Hepatocyte (in vitro differentiated cells): ENCODE measurements at regions not wholly inside any gene's neighbourhood (a gene's known extent, or its start where the extent isn't known, plus 50 kb on each side); places are given as distances from the start of the nearest gene placed in this dataset.

ENCODE experiments used
- DNase-seq: peaks from one replicate; pipeline ENCODE4 v3.0.0-alpha.2; 2016; ENCODE audit warnings: low spot score
- H2AFZ ChIP-seq: fragments of 200-600 bp; sonication (generic); 2 replicates; pipeline ENCODE4 v1.6.0; 2016; ENCODE audit warnings: antibody characterized with exemption, mild to moderate bottlenecking
- H3K27ac ChIP-seq: fragments of 200-600 bp; sonication (generic); 2 replicates; pipeline ENCODE4 v1.5.1; 2016; ENCODE audit warnings: mild to moderate bottlenecking
- H3K27me3 ChIP-seq: fragments of 200-600 bp; sonication (generic); 2 replicates; pipeline ENCODE4 v1.6.1; 2016
- H3K36me3 ChIP-seq: fragments of 200-600 bp; sonication (generic); replicated peaks from 2 replicates; pipeline ENCODE4 v1.5.1; 2016; ENCODE audit warnings: low read depth; ENCODE audit not compliant: insufficient read depth
- H3K4me1 ChIP-seq: fragments of 200-600 bp; sonication (generic); 2 replicates; pipeline ENCODE4 v1.5.1; 2016; ENCODE audit warnings: mild to moderate bottlenecking, moderate library complexity; ENCODE audit not compliant: insufficient read depth
- H3K4me2 ChIP-seq: fragments of 200-600 bp; sonication (generic); 2 replicates; pipeline ENCODE4 v1.6.0; 2016
- H3K4me3 ChIP-seq: fragments of 200-600 bp; sonication (generic); 2 replicates; pipeline ENCODE4 v1.5.1; 2016; ENCODE audit warnings: mild to moderate bottlenecking
- H3K79me2 ChIP-seq: fragments of 200-600 bp; sonication (generic); 2 replicates; pipeline ENCODE4 v1.6.0; 2017; ENCODE audit warnings: mild to moderate bottlenecking
- H3K9me2 ChIP-seq: fragments of 200-600 bp; sonication (generic); replicated peaks from 2 replicates; pipeline ENCODE4 v1.6.0; 2017; ENCODE audit warnings: mild to moderate bottlenecking; ENCODE audit not compliant: insufficient read depth
- H3K9me3 ChIP-seq: fragments of 200-600 bp; sonication (generic); 2 replicates; pipeline ENCODE4 v1.5.1; 2016; ENCODE audit warnings: low read depth, mild to moderate bottlenecking
- H4K20me1 ChIP-seq: fragments of 200-600 bp; sonication (generic); 2 replicates; pipeline ENCODE4 v1.6.0; 2016; ENCODE audit warnings: mild to moderate bottlenecking; ENCODE audit not compliant: insufficient read depth, poor library complexity, severe bottlenecking
- EZH2 ChIP-seq: fragments of 200-600 bp; sonication (generic); IDR thresholded peaks from 2 replicates; pipeline ENCODE4 v1.6.1; 2016; ENCODE audit warnings: antibody characterized with exemption, mild to moderate bottlenecking, borderline replicate concordance
- EZH2phosphoT487 ChIP-seq: fragments of 200-600 bp; sonication (generic); IDR thresholded peaks from one replicate; pipeline ENCODE4 v1.6.1; 2018; ENCODE audit warnings: antibody characterized with exemption, mild to moderate bottlenecking, low read depth, moderate library complexity; ENCODE audit not compliant: unreplicated experiment, severe bottlenecking
- WGBS: methylation state at CpG from one replicate; pipeline ENCODE4 v1.1.6; 2016; ENCODE audit warnings: low lambda C conversion rate; ENCODE audit errors: missing lambda C conversion rate; 5-methylcytosine and 5-hydroxymethylcytosine counted together
- TF ChIP-seq, protein P1 (sequence below): fragments of 200-600 bp; sonication (generic); IDR thresholded peaks from 2 replicates; pipeline ENCODE4 v1.5.1; 2016; ENCODE audit warnings: antibody characterized with exemption, mild to moderate bottlenecking; ENCODE audit not compliant: poor library complexity

DNA sequence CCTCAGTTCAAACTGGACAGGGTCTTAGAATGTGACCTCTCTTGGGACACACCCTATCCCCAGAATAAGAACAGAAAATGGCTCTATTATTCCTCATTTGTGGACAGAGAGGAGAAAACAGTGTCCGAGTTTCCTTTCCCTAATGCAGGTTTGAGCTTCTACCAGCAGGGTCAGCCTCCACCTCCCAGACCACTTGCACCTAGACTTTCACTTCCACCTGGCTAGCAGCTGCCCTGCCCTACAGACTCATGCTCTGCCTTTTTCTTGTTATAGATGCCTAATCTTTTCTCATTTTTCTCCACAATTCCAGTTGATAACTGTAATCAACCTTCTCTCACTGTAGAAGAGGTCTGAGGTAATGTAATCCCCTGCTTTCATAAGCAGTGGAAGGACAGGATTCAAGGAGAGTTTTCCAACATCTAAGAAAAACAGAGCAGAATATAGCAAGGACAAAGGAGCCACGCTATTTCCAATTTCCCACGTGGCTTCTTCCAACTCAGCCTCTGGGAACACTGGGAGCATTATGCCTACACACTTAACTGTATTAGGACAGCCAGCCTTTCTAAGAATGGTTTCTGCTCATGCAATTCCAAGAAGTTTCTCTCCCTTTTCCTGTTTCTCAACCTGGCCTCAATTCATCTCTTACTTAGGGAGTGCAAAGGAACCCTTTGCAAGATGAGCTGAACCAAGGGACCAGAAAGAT lies 239.8 kb downstream of the BCL11A start:
- Histone ChIP-seq H3K79me2 (no peaks in the 10 kb centered on the region), H2AFZ (no peak overlapping the region), H3K4me3 (no peak overlapping the region), H3K27ac (no peak overlapping the region), H3K9me3 (no peaks in the 10 kb centered on the region), H3K27me3 (no peaks in the 10 kb centered on the region), H3K4me2 (no peak overlapping the region), H3K9me2 (no peaks in the 10 kb centered on the region), H3K4me1 (peaks cover 11% of the 10 kb centered on the region), H3K36me3 (no peaks in the 10 kb centered on the region), H4K20me1 (no peaks in the 10 kb centered on the region)
- 90% methylated on average over 3 of the region's 3 CpGs for WGBS
- TF ChIP-seq EZH2phosphoT487 = no peak
- TF ChIP-seq, protein P1, sequence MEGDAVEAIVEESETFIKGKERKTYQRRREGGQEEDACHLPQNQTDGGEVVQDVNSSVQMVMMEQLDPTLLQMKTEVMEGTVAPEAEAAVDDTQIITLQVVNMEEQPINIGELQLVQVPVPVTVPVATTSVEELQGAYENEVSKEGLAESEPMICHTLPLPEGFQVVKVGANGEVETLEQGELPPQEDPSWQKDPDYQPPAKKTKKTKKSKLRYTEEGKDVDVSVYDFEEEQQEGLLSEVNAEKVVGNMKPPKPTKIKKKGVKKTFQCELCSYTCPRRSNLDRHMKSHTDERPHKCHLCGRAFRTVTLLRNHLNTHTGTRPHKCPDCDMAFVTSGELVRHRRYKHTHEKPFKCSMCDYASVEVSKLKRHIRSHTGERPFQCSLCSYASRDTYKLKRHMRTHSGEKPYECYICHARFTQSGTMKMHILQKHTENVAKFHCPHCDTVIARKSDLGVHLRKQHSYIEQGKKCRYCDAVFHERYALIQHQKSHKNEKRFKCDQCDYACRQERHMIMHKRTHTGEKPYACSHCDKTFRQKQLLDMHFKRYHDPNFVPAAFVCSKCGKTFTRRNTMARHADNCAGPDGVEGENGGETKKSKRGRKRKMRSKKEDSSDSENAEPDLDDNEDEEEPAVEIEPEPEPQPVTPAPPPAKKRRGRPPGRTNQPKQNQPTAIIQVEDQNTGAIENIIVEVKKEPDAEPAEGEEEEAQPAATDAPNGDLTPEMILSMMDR = no peak
- TF ChIP-seq EZH2 = no peak
- DNase-seq = no peak

DNA sequence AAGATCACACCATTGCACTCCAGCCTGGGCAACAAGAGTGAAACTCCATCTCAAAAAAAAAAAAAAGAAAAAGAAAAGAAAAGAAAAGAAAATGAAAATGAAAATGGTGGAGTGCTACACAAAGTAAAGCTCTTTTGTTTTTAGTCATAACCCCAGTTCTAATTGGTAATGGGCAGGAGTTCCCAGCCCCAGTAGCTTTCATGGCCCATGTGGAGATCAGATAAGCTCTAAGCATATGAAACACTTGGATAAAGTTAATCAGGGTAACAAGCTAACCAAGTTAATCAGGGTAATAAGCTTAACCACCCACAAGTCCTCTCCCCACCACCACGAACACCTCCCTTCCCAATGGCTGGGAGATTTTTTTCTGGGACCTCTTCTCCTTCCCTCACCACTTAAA lies 240.8 kb downstream of the BCL11A start:
- no peak overlapping the region for H3K4me2 ChIP-seq
- H3K79me2 ChIP-seq = no peaks in the 10 kb centered on the region
- H3K27ac ChIP-seq = no peak overlapping the region
- H3K9me3 ChIP-seq = no peaks in the 10 kb centered on the region
- no peak overlapping the region for H3K4me3 ChIP-seq
- TF ChIP-seq EZH2 (no peak), EZH2phosphoT487 (no peak)
- TF ChIP-seq, protein P1 = no peak
- DNase-seq = no peak
- 100% methylated on average over 1 of the region's 1 CpG for WGBS
- no peaks in the 10 kb centered on the region for H4K20me1 ChIP-seq
- H3K27me3 ChIP-seq = no peaks in the 10 kb centered on the region
- H3K9me2 ChIP-seq = no peaks in the 10 kb centered on the region
- H3K4me1 ChIP-seq = peaks cover 11% of the 10 kb centered on the region
- no peaks in the 10 kb centered on the region for H3K36me3 ChIP-seq
- H2AFZ ChIP-seq = no peak overlapping the region

- TF ChIP-seq, protein P1 = no peak
- no peak for TF ChIP-seq EZH2
- TF ChIP-seq EZH2phosphoT487 = no peak
- H3K27ac ChIP-seq = no peak overlapping the region
- peaks cover 7% of the 10 kb centered on the region for H3K4me1 ChIP-seq
These were observed 241.9 kb downstream of the BCL11A start for GRCh38 chr2:60311524-60311923.

More at GRCh38 chr2:60311524-60311923, 241.9 kb downstream of the BCL11A start:
- no peak overlapping the region for H3K4me2 ChIP-seq
- H3K9me3 ChIP-seq = no peaks in the 10 kb centered on the region
- H3K36me3 ChIP-seq = no peaks in the 10 kb centered on the region
- no peaks in the 10 kb centered on the region for H3K79me2 ChIP-seq
- DNase-seq = no peak
- H3K4me3 ChIP-seq = no peak overlapping the region
- no peaks in the 10 kb centered on the region for H4K20me1 ChIP-seq
- H3K9me2 ChIP-seq = no peaks in the 10 kb centered on the region
- H3K27me3 ChIP-seq = no peaks in the 10 kb centered on the region
- 100% methylated on average over 1 of the region's 1 CpG for WGBS
- H2AFZ ChIP-seq = no peak overlapping the region
